ENCODE measurements at regions not wholly inside any gene's neighbourhood (a gene's known extent, or its start where the extent isn't known, plus 50 kb on each side); places are given as distances from the start of the nearest gene placed in this dataset.

- TF ChIP-seq CTCF (IDR thresholded peaks at IDR 0.05): no peak
- no peak for TF ChIP-seq POLR2AphosphoS5 (IDR thresholded peaks at IDR 0.05)
- TF ChIP-seq POLR2A (IDR thresholded peaks at IDR 0.05): no peak
Observed at GRCh38 chr1:217088521-217089284, 365.5 kb upstream of the ESRRG start.

All from prostate gland (tissue), 2 donors.